H1 (cell line): ENCODE measurements at regions not wholly inside any gene's neighbourhood (a gene's known extent, or its start where the extent isn't known, plus 50 kb on each side); places are given as distances from the start of the nearest gene placed in this dataset.

Experiments used
- ASH2L ChIP-seq: fragments of 200-600, 300-600 bp; sonication (generic); IDR thresholded peaks from one replicate; pipeline ENCODE4 v1.7.1; 2017; ENCODE audit warnings: low read length
- BRCA1 ChIP-seq: IDR thresholded peaks from 2 replicates; pipeline ENCODE4 v1.6.1; 2012; ENCODE audit warnings: low read depth, low read length, improper control_type of control experiment
- CTBP2 ChIP-seq: IDR thresholded peaks from 2 replicates; pipeline ENCODE4 v1.7.0; 2011; ENCODE audit warnings: borderline replicate concordance, mild to moderate bottlenecking, moderate library complexity, mixed read lengths, low read length; ENCODE audit not compliant: insufficient read depth, insufficient read length
- EGR1 ChIP-seq: IDR thresholded peaks from 2 replicates; pipeline ENCODE4 v1.6.1; 2011; ENCODE audit warnings: low read depth, low read length, borderline replicate concordance
- FOSL1 ChIP-seq: IDR thresholded peaks from 2 replicates; pipeline ENCODE4 v1.6.1; 2011; ENCODE audit warnings: mild to moderate bottlenecking, low read depth, low read length, moderate library complexity; ENCODE audit not compliant: insufficient read depth
- JUN ChIP-seq: IDR thresholded peaks from 2 replicates; pipeline ENCODE4 v1.6.1; 2011; ENCODE audit warnings: low read depth, mild to moderate bottlenecking, improper control_type of control experiment, low read length
- JUND ChIP-seq: IDR thresholded peaks from 2 replicates; pipeline ENCODE4 v1.6.1; 2011; ENCODE audit warnings: mild to moderate bottlenecking, improper control_type of control experiment, low read length
- RNF2 ChIP-seq: fragments of 200-900, 300-1000 bp; sonication (generic); IDR thresholded peaks from 2 replicates; pipeline ENCODE4 v1.7.1; 2016; ENCODE audit warnings: borderline replicate concordance, low read depth, mild to moderate bottlenecking, antibody characterized with exemption, low read length; ENCODE audit not compliant: poor library complexity, severe bottlenecking; ENCODE audit errors: missing control alignments
- SP4 ChIP-seq: IDR thresholded peaks from 2 replicates; pipeline ENCODE4 v1.6.1; 2012; ENCODE audit warnings: low read length, inconsistent platforms

DNA sequence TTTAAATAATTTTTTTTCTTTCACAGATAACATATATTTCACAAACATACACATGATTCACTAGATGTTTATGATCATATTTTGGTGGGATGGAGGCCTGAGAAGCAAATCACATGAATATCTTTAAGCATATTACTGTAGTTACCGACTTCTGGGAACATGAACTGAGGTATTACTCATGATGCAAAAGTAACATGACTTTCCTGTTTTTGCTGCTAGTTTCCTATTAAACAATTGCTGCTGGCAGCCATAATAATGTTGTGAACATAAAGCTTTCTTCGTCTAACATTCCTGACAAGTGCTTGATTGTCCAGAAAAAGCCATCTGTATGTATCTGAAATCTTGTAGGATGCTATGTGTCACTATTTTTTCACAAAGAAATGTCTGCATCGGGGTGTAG, 145.4 kb downstream of the MTX2 start (continued):
- no peak for TF ChIP-seq JUND
- TF ChIP-seq ASH2L, result no peak
- no peak for TF ChIP-seq FOSL1
- TF ChIP-seq BRCA1, result no peak
- no peak for TF ChIP-seq JUN
- TF ChIP-seq SP4, result no peak
- TF ChIP-seq EGR1, result no peak
- no peak for TF ChIP-seq CTBP2
- TF ChIP-seq RNF2, result no peak
